HG02763 (cell line): ENCODE measurements at regions not wholly inside any gene's neighbourhood (a gene's known extent, or its start where the extent isn't known, plus 50 kb on each side); places are given as distances from the start of the nearest gene placed in this dataset.
"Not testable (repeated sequence)": the region's sequence is repeated elsewhere in the genome, so short reads cannot be mapped to it uniquely, and the experiment has no call there.

ENCODE experiments used
- ATAC-seq: cut with Tn5 transposase; IDR thresholded peaks from one replicate; pipeline ENCODE4 v1.9.1; 2021; ENCODE audit warnings: mild to moderate bottlenecking, moderate library complexity; ENCODE audit not compliant: unreplicated experiment

- ATAC-seq: no peak
Observed at GRCh38 chr3:110436209-110436608, 635.4 kb upstream of the NECTIN3 start.

- not testable (repeated sequence) for ATAC-seq
Observed at GRCh38 chr3:110440066-110440653, 631.5 kb upstream of the NECTIN3 start.

DNA sequence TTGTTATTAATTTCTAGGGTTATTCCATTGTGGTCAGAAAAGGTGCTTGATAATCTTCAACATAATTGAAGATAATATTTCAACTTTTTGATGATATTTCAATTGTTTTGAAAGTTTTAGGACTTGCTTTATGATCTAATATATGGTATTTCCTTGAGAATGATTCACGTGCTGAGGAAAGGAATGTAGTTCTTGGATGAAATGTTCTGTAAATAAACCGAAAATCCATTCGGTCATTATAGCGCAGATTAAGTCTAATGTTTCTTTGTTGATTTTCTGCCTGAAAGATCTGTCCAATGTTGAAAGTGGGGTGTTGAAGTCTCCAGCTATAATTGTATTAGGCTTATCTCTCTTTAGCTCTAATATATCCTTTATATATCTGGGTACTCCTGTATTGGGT lies 617.5 kb upstream of the NECTIN3 start:
- ATAC-seq: no peak

DNA sequence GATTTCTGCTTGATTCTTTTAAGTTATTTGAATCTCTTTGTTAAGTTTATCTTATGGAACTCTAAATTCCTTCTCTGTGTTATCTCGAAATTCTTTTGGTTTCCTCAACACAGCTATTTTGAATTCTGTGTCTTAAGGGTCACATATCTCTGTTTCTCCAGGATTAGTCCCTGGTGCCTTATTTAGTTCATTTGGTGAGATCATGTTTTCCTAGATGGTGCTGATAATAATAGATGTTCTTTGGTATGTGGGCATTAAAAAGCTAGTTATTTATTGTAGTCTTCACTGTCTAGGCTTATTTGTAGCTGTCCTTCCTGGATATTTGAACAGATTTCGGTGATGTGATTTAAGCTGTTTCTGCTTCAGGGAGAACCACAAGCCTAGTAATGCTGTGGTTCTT lies 615.6 kb upstream of the NECTIN3 start:
- ATAC-seq: no peak

GRCh38 chr3:110456438-110457138 lies 615.0 kb upstream of the NECTIN3 start:
- no peak for ATAC-seq

- ATAC-seq: no peak
Observed at GRCh38 chr3:110457508-110457907, 614.1 kb upstream of the NECTIN3 start.

- ATAC-seq: no peak
Observed at GRCh38 chr3:110459021-110459420, 612.6 kb upstream of the NECTIN3 start.

GRCh38 chr3:110470310-110470709 lies 601.3 kb upstream of the NECTIN3 start:
- no peak for ATAC-seq

DNA sequence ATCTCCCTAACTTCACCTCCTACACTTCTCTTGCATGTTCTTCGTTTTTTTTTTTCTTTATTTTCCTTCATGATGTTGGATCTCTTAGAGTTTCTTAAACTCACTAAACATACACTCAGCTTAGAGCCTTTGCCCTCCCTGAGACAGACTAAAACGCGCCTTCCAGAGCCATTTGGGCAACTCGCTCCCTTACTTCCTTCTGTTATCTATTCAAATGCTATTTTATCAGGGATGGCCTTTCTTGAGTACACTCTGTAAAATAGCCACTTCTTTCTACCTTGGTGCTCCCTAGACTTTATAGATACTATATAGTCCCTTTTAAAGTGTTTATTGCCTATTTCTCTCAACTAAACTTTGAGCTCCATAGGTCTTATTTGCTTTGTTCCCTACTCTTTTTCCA lies 598.2 kb upstream of the NECTIN3 start:
- no peak for ATAC-seq

- no peak for ATAC-seq
Observed at GRCh38 chr3:110474397-110474796, 597.2 kb upstream of the NECTIN3 start.

- ATAC-seq: no peak
Observed at GRCh38 chr3:110478377-110479054, 593.1 kb upstream of the NECTIN3 start.

- no peak for ATAC-seq
Observed at GRCh38 chr3:110479731-110480130, 591.9 kb upstream of the NECTIN3 start.

DNA sequence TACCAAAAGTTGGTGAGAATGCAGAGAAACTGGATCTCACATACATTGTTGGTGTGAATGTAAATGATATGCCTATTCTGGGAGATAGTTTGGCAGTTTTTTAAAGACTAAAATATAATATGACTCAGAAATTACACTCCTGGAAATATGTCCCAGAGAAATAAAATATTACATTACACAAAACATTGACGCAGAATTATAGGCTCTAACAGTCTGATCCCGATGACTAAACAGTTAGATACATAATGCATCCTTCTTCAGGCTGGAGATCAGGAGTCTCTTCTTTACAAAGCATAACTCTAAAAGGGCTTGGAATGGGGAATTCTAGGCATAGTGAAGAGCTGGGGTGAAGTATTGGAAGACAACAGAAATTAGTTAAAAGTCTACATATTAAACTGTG lies 586.2 kb upstream of the NECTIN3 start:
- ATAC-seq: no peak

- ATAC-seq: no peak
Observed at GRCh38 chr3:110487840-110488239, 583.8 kb upstream of the NECTIN3 start.

GRCh38 chr3:110491413-110491812 lies 580.2 kb upstream of the NECTIN3 start:
- ATAC-seq: no peak

DNA sequence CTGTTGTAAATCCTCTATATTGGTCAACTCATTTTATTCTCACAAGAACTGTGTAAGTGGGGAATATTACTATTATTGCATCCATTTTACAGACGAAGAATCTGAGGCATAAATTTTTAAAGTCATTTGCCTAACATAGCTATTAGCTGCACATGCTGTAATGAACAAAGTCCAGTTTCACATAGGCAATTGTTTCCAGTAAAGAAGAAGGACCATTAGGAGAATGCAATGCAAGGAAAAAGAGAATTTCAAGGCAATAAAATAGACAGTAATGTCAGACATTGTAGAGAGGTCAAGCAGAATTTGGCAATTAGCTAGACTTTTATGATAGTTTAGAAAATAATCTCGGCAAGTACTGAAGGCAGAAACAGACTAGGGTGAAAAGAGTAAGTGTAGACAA lies 578.7 kb upstream of the NECTIN3 start:
- no peak for ATAC-seq

GRCh38 chr3:110493438-110494092 lies 578.1 kb upstream of the NECTIN3 start:
- ATAC-seq: no peak

DNA sequence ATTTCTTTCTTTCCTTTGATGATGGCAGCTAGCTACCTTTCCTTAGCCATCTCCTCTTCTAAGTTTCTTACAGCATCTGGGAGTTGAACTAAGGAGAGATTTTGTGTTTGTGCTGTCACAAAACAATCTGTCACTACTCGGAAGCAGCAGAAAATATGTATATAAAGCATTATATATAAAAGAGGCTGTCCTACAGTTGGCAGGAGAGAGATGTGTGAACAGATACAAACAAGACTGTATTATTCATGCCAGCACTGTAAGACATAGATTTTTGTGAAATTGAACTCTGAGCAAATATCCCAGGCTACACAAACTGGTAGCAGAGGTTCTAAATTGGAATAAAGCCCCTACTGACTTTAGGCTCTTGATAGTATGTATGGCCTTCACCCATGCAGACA lies 577.5 kb upstream of the NECTIN3 start:
- no peak for ATAC-seq

DNA sequence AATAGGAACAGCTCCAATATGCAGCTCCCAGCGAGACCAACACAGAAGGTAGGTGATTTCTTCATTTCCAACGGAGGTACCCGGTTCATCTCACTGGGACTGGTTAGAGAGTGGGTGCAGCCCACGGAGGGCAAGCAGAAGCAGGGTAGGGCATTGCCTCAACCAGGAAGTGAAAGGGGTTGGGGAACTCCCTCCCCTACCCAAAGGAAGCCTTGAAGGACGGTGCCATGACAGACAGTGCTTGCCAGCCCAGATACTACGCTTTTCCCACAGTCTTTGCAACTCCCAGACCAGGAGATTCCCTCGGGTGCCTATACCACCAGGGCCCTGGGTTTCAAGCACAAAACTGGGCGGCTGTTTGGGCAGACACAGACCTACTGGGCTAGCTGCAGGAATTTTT lies 576.9 kb upstream of the NECTIN3 start:
- no peak for ATAC-seq

- ATAC-seq: no peak
Observed at GRCh38 chr3:110495201-110495927, 576.3 kb upstream of the NECTIN3 start.

DNA sequence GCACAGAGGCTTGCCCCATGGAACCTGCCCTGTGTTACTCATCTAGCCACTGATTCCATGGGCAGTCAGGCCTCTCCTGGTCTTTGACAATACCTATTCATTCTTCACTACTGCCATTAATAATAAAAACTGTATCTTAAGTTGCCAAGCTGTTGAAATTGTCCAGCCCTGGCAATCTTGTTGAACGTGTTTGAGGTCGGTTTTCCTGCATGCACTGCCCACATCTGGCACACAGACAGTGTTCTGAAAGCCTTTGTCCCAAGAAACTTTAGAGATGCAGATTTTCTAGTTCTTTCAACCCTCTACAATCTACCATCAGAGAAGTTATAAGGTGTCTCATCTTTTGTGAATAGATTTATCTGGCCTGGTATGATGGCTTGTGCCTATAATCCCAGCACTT lies 567.2 kb upstream of the NECTIN3 start:
- ATAC-seq: no peak
